GM21717 (cell line): ENCODE measurements at regions not wholly inside any gene's neighbourhood (a gene's known extent, or its start where the extent isn't known, plus 50 kb on each side); places are given as distances from the start of the nearest gene placed in this dataset.
"Not testable (repeated sequence)": the region's sequence is repeated elsewhere in the genome, so short reads cannot be mapped to it uniquely, and the experiment has no call there.

Source experiments
- ATAC-seq: cut with Tn5 transposase; IDR thresholded peaks from one replicate; pipeline ENCODE4 v1.9.1; 2021; ENCODE audit warnings: mild to moderate bottlenecking, moderate library complexity; ENCODE audit not compliant: unreplicated experiment

- ATAC-seq: no peak
Observed at GRCh38 chr12:47412601-47413236, 293.1 kb downstream of the RPAP3 start.

DNA sequence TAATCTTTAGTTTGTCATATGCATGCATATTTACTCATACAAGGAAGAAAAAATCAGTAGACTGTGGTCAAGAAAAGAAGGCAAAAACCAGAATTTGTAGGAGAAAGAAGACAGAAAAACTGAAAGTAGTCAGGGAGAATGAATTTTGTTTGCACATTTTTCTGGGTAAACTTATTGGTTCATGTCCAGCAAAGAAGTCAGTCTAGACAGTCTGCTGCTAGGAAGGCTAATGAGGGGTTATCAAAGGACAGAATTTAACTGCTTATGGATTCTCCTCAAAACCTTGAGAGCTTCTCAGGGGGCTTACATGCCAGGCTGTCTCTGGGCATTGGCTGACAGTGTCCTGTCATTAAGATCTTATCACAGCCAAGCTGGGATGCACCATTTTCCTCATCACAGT, 293.9 kb downstream of the RPAP3 start:
- no peak for ATAC-seq

DNA sequence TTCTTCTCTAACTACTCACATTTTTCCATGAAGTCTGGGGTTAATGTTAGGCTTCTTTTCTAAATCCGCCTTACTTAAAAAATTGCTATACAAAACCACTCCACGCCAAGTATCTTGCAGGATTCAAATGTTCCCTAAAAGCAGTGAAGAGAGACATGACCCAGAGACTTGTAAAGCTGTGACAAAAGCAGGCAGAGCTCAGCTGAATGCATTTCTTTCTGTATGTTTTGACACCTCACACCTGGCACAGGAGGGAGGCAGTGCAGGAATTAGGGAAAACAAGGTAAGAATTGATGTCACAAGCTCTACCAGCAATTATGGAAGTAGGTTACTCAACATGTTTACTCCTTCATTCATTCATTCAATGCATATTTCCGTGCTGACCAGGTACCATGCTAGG, 295.0 kb downstream of the RPAP3 start:
- no peak for ATAC-seq

- ATAC-seq: no peak
Observed at GRCh38 chr12:47410383-47410782, 295.4 kb downstream of the RPAP3 start.

GRCh38 chr12:47409310-47409987, 296.4 kb downstream of the RPAP3 start:
- ATAC-seq: no peak

DNA sequence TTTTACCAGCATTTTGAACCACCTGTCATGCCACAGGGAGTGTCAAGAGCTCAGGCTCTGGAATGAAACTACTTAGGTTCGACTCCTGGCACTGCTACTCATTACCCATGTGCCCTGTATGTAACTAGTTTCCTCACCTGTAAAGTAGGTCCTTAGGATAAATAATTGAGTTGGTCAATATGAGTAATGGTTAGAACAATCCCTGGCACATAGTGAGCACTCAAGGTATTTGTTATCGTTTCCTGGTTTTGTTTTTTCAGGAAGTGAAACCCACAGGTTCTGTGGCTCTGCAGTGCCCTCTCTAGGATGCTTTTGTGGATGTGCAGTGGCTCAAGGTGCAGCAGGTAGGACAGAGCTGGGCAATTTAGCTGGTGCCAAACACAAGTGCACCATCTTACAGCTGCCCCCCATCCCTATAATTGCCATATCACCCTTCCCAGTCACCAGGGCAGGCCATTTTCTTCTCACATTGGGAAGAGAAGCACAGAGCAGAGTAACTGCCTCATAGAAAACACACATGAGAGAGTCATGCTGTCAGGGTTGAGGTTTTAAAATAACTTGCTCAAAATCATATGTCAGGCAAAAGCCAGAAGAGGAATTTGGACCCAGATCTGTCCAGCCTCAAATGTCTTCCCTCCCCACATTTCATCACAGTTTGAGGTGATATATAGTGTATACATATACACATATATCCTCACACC, 297.5 kb downstream of the RPAP3 start:
- ATAC-seq: peak; percentile 93

GRCh38 chr12:47407463-47408129, 298.2 kb downstream of the RPAP3 start:
- no peak for ATAC-seq

DNA sequence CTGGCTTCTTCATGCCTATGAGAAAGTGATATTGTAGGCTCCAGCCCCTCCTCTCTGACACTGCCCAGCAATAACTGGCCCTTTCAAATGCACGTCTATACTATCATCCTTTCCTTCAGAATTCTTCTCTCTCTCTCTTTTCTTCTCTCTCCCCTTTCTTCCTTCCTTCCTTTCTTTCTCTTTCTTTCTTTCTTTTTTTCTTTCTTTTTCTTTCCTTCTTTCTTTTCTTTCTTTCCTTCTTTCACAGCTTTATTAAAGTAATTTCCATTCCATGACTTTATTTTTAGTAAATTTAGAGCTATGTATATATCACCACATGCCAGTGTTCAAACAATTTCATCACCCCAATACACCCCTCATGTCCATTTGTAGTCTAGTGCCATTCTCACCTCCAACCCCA, 302.1 kb downstream of the RPAP3 start:
- ATAC-seq: no peak

DNA sequence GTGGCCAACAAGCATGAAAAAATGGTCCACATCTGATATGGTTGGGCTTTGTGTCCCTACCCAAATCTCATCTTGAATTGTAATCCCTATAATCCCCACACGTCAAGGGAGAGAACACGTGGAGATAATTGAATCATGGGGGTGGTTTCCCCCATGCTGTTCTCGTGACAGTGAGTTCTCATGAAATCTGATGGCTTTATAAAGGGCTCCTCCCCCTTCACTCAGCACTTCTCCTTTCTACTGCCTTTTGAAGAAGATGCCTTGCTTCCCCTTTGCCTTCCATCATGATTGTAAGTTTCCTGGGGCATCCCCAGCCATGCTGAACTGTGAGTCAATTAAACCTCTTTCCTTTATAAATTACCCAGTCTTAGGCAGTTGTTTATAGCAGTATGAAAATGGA, 304.6 kb downstream of the RPAP3 start:
- not testable (repeated sequence) for ATAC-seq

- no peak for ATAC-seq
Observed at GRCh38 chr12:47400266-47400665, 305.6 kb downstream of the RPAP3 start.

GRCh38 chr12:47397664-47398281, 308.1 kb downstream of the RPAP3 start:
- ATAC-seq: peak; percentile 50

DNA sequence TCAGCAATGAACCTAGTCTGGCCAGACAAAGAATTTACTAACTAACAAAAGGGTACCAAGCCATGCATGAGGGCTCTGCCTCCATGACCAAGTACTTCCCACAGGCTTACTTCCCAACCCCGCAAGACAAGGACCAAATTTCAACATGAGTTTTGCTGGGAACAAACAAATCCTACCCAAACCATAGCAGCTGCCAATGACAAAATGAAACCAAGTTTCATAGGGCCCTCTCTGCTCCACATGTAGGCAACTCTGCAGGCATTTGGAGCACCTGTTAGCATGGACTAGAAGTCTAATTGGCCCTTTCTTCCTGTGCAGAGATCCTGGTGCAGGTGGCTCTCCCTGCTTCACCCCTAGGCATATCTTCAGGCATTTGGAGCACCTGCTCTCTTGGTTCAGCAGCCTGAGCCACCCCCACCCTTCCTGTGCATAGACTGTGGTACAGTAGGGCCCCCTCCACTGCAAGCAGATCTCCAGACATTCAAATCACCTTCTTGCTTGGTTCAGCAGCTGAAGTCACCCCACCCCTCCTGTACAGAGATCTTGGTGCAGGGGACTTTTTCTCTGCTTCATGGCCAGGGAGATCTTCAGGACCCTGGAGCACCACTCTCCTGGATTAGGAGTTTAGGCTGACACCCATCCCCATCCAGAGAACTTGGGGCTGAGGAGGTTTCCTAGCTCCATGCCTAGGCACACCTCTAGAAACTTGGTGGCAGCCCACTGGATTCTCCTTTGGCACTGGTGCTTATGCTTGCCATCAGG, 308.7 kb downstream of the RPAP3 start:
- peak; percentile 14 for ATAC-seq

DNA sequence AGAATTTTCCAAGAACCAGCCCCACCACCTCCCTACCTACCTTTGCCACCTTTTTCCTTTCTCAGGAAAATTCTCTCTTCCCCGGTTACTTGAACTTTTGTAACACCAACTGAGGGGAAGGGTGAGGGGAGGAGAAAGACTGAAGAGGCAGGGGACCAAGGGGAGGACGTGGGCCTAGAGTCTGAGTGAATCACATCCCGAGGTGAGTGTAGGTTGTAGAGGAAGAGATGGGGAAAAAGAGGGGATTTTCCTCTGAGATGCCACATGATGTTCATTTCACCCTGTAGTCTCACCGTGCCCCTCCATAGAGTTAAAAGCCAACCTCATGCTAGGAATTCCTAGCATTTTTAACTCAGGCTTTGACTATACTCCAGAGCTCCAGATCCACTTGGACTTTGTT, 311.8 kb downstream of the RPAP3 start:
- ATAC-seq: no peak

DNA sequence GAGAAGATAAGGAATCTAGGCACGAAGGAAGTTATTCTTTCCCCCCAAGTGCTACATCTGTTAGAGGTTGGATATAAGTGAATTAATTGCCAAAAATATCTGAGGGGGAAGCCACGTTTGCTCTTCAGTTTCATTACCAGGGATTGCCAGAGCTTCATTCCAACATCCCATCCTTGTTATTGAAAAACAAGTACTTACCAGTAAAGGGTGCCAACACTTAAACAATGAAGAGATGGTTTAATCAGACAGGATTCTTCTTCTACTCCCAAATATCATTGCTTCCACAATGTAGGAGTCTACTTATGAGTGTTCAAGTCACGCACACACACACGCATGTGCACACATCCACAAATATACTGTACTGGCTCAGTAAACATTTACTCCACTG, 312.4 kb downstream of the RPAP3 start:
- ATAC-seq: no peak

DNA sequence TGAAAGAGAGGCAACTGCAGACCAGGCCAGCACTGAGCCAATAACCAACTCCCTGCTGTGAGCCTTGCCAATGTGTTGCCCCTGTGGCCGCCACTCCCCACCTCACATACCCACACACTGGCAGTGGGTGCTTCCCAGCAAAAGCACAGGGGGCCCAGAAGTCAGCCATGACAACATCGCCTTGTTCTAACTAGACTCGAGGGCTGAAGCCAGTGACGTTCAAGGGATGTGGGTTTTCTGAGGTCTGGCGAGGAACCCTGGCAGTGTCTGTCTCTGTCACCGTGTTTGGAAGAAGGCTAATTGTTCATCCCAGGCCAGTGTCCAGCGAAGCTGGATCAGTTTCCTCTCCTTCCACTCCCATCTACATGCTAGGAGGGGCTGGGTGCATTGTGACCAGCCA, 311.8 kb upstream of the AMIGO2 start:
- no peak for ATAC-seq

DNA sequence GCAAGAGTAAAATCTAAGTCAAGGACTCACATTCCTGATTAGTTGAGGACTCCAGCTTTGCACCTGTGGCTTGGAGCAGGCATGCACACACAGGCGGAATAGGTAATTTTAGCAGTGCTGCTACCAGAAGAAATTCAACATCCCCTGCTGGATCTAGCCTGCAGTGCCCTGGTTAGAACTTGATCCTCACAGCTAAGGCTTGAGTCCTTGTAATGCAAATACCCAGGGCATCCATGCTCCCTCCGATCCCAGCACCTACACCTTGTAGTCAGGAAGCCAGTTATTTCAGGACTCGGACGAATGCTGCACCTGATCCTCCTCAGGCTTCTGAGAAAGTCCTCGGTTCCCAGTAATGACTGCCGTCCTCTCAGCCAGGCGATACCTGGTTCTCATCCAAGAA, 309.0 kb upstream of the AMIGO2 start:
- ATAC-seq: no peak

DNA sequence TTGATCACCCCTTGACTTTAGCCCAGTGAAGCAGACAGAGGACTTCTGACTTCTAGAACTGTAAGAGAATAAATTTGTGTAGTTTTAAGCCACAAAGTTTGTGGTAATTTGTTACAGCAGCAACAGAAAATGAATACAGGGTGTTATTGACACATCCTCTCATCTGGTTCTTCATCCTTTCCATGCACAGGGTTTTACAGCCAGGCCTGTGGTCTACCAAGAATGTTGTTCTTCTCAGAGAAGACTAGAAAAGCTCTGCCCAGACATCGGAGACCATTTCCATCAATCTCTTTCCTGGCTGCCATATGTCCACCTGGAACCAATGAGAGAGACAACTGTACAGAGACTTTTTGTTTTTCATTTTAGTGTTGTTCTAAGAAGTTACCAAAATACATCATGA, 308.2 kb upstream of the AMIGO2 start:
- no peak for ATAC-seq

- ATAC-seq: no peak
Observed at GRCh38 chr12:47385653-47386052, 305.9 kb upstream of the AMIGO2 start.

DNA sequence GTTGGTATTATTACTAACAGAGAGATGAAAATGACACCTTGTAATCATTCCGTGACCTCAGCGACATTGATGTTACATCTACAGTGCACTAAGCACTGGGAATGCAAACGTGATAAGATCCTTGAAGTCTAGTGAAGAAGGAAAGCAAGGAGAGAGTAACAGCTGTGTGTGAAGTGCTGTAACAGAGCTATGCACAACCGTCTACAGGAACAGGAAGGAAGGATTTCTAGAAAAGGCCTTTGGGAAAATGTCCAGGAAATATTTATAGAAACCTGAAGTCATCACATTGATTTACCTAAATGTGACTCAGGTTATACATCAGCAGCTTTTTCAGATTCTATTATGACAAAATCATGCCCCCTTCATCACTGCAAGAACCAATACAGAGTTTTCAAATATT, 304.2 kb upstream of the AMIGO2 start:
- ATAC-seq: no peak

DNA sequence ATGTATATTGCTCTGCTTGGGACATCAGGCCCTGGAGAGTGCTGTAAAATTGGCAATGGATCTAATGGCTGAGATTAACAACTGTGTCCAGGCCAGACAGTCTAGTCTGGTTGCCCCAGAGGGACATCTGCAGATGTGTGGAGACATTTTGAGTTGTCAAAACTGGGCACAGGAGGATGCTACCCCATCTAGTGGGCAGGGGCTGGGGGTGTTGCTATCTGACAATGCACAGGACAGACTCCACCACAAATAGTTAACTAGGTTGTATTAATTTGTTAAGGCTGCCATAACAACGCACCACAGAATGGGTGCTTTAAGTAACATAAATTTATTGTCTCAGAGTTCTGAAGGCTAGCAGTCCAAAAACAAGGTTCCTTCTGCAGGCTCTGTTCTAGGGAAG, 302.5 kb upstream of the AMIGO2 start:
- ATAC-seq: no peak

DNA sequence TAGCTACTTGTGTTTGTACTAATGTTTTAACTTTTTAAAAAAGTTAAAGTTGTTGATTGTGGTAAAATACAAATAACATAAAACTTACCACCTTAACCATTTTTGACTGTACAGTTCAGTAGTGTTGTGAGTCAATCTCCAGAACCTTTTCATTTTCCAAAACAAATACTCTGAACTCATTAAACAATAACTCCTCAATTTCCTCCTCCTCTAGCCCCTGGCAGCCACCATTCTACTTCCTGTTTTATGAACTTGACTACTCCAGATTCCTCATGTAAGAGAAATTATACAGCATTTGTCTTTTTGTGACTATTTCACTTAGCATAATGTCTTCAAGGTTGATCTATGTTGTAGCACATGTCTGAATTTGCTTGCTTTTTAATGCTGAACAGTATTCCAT, 299.1 kb upstream of the AMIGO2 start:
- no peak for ATAC-seq
